ENCODE measurements at regions not wholly inside any gene's neighbourhood (a gene's known extent, or its start where the extent isn't known, plus 50 kb on each side); places are given as distances from the start of the nearest gene placed in this dataset.

DNA sequence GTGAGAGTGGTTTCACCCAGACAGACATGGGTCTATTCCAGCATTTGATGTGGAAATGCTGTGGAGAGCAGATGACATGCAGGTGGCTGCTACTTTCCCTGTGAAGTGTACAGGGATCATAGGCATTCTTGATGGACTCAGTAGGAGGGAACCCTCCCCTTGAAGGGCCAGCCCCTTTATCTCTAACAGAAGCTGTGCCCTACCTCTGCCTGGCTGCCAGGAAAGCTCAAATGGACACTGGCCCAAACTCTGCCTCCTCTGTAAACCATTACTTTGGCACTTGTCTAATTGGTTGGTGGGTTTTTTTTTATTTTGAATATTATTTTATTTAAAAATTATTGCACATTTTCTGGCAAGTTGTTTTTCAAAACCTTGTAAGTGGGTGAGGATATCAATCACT lies 106.7 kb upstream of the GGTLC1 start:
- H3K9me3 ChIP-seq (ENCODE audit: control insufficient read depth, low read length) = no peaks in the 10 kb centered on the region
- H3K36me3 ChIP-seq (ENCODE audit: control insufficient read depth, insufficient read depth, low read length) = no peaks in the 10 kb centered on the region
- H3K4me3 Mint-ChIP-seq = no peak overlapping the region
- H3K27ac ChIP-seq (ENCODE audit: low read depth, low read length) = no peak overlapping the region
- H3K4me1 Mint-ChIP-seq = peaks cover 27% of the 10 kb centered on the region
- no peak overlapping the region for H3K27ac Mint-ChIP-seq
- H3K4me1 ChIP-seq (ENCODE audit: control insufficient read depth, insufficient read depth, low read length) = peaks cover 6% of the 10 kb centered on the region
- no peaks in the 10 kb centered on the region for H3K27me3 ChIP-seq (ENCODE audit: control insufficient read depth, insufficient read depth, low read length, poor library complexity, severe bottlenecking)
- no peak overlapping the region for H3K9ac ChIP-seq (ENCODE audit: extremely low read depth, low read length, poor library complexity, severe bottlenecking)
- no peaks in the 10 kb centered on the region for H3K36me3 Mint-ChIP-seq (ENCODE audit: low read depth)
- no peaks in the 10 kb centered on the region for H3K27me3 Mint-ChIP-seq (ENCODE audit: insufficient read depth)
- no peak overlapping the region for H3K4me3 ChIP-seq (ENCODE audit: low read length)
- H3K9me3 Mint-ChIP-seq = no peaks in the 10 kb centered on the region
- TF ChIP-seq CTCF (conservative IDR thresholded peaks at IDR 0.05) = no peak
- no peak for DNase-seq

DNA sequence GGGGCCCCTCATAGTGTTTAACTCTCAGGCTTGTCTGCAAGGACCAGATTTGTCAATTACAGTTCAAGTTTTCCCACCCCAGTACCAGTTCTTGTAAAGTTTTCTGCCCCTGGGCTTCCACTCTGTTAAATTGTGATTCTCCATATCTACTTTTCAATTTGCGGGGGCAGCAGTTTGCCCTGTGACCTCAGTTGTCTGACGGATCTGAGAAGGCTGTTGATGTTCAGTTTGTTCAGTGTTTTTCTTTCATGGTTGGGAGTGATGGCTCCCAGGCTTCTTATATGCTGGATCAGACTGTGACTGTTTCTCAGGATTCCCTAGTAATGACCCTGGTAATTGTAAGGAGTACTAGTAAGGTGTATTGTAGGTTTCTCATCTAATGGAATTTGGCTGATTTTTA lies 101.0 kb upstream of the GGTLC1 start:
- Histone ChIP-seq H3K27me3 (ENCODE audit: control insufficient read depth, insufficient read depth, low read length, poor library complexity, severe bottlenecking) (no peaks in the 10 kb centered on the region), H3K27ac (ENCODE audit: low read depth, low read length) (no peak overlapping the region), H3K4me1 (ENCODE audit: control insufficient read depth, insufficient read depth, low read length) (peaks cover 2% of the 10 kb centered on the region), H3K36me3 (ENCODE audit: control insufficient read depth, insufficient read depth, low read length) (no peaks in the 10 kb centered on the region), H3K9ac (ENCODE audit: extremely low read depth, low read length, poor library complexity, severe bottlenecking) (no peak overlapping the region), H3K4me3 (ENCODE audit: low read length) (no peak overlapping the region), H3K9me3 (ENCODE audit: control insufficient read depth, low read length) (no peaks in the 10 kb centered on the region)
- Mint-ChIP-seq H3K4me3 (no peak overlapping the region), H3K36me3 (ENCODE audit: low read depth) (no peaks in the 10 kb centered on the region), H3K9me3 (no peaks in the 10 kb centered on the region), H3K27ac (no peak overlapping the region), H3K27me3 (ENCODE audit: insufficient read depth) (no peaks in the 10 kb centered on the region), H3K4me1 (peaks cover 4% of the 10 kb centered on the region)
- 50 to 95% methylated on average over 1 to 2 of the region's 2 CpGs for WGBS, 2 experiments (ENCODE audit: insufficient coverage in 1 of 2, insufficient read length in 1 of 2)
- DNase-seq = no peak
- no peak for TF ChIP-seq CTCF (conservative IDR thresholded peaks at IDR 0.05)

DNA sequence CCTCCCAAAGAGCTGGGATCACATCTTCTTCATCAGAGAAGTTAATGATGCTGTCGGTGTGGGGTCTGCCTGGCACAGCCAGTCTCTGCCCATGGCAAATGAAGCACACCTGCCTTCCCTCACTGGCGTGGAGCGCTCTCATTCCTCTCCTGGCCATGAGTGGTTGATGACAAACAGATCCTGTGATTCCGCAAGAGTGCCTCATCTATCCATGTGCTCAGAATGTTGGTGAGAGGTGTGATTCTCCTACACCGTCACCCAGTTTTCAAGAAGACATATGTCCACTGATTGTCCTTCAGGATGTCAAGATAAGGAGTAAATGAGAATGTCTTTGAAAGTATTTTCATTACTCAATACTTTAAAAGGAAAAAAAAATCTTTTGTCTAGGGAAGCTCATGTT lies 97.5 kb upstream of the GGTLC1 start:
- H3K9me3 Mint-ChIP-seq = no peaks in the 10 kb centered on the region
- Histone ChIP-seq H3K36me3 (ENCODE audit: control insufficient read depth, insufficient read depth, low read length) (no peaks in the 10 kb centered on the region), H3K9ac (ENCODE audit: extremely low read depth, low read length, poor library complexity, severe bottlenecking) (no peak overlapping the region), H3K27ac (ENCODE audit: low read depth, low read length) (no peak overlapping the region), H3K9me3 (ENCODE audit: control insufficient read depth, low read length) (no peaks in the 10 kb centered on the region), H3K4me1 (ENCODE audit: control insufficient read depth, insufficient read depth, low read length) (peaks cover 2% of the 10 kb centered on the region), H3K27me3 (ENCODE audit: control insufficient read depth, insufficient read depth, low read length, poor library complexity, severe bottlenecking) (no peaks in the 10 kb centered on the region), H3K4me3 (ENCODE audit: low read length) (no peak overlapping the region)
- TF ChIP-seq CTCF (conservative IDR thresholded peaks at IDR 0.05) = no peak
- DNase-seq = no peak
- peaks cover 2% of the 10 kb centered on the region for H3K27me3 Mint-ChIP-seq (ENCODE audit: insufficient read depth)
- WGBS, 2 experiments (ENCODE audit: insufficient coverage in 1 of 2, insufficient read length in 1 of 2) = 86 to 90% methylated on average over 1 to 5 of the region's 5 CpGs
- H3K36me3 Mint-ChIP-seq (ENCODE audit: low read depth) = no peaks in the 10 kb centered on the region
- peaks cover 2% of the 10 kb centered on the region for H3K4me1 Mint-ChIP-seq
- H3K4me3 Mint-ChIP-seq = no peak overlapping the region
- H3K27ac Mint-ChIP-seq = no peak overlapping the region
